Neuron (in vitro differentiated cells): ENCODE measurements at regions not wholly inside any gene's neighbourhood (a gene's known extent, or its start where the extent isn't known, plus 50 kb on each side); places are given as distances from the start of the nearest gene placed in this dataset.

Experiments
- H2AFZ ChIP-seq: one replicate; pipeline ENCODE4 v1.6.1; 2013; ENCODE audit warnings: low read depth, mild to moderate bottlenecking, inconsistent platforms, low read length, moderate library complexity
- H3K27me3 ChIP-seq: one replicate; pipeline ENCODE4 v1.6.1; 2013; ENCODE audit warnings: low read length; ENCODE audit not compliant: insufficient read depth
- H3K36me3 ChIP-seq: one replicate; pipeline ENCODE4 v1.6.1; 2013; ENCODE audit warnings: low read length; ENCODE audit not compliant: insufficient read depth
- H3K4me1 ChIP-seq: one replicate; pipeline ENCODE4 v1.6.1; 2013; ENCODE audit warnings: low read length; ENCODE audit not compliant: insufficient read depth
- H3K4me3 ChIP-seq: 2 replicates; pipeline ENCODE4 v1.5.1; 2013; ENCODE audit warnings: mild to moderate bottlenecking, low read length, moderate library complexity
- H3K9me3 ChIP-seq: one replicate; pipeline ENCODE4 v1.6.1; 2013; ENCODE audit warnings: low read length

DNA sequence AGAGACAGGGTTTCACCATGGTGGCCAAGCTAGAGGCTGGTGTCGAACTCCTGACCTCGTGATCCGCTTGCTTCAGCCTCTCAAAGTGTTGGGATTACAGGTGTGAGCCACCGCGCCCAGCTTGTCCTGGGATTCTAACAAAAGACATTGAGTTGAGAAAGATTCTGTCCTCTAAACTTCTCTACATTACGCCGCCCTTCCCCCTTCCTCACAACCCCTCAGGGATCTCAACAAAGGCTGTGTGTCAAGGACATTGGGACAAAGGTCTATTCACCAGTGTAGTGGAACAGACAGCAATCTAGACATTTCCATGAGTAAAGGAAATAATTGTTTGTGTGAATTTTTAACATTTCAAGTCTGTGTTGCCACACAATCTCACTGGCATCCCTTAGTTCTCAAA lies 68.8 kb upstream of the KIF5B start:
- no peaks in the 10 kb centered on the region for H3K9me3 ChIP-seq

GRCh38 chr10:32123021-32123420 lies 66.8 kb upstream of the KIF5B start:
- Histone ChIP-seq H3K27me3 (no peaks in the 10 kb centered on the region), H3K4me1 (no peaks in the 10 kb centered on the region), H2AFZ (no peak overlapping the region), H3K9me3 (no peaks in the 10 kb centered on the region), H3K4me3 (no peak overlapping the region), H3K36me3 (no peaks in the 10 kb centered on the region)

More for the DNA sequence above, 68.8 kb upstream of the KIF5B start:
- Histone ChIP-seq H3K36me3 (no peaks in the 10 kb centered on the region), H3K4me1 (no peaks in the 10 kb centered on the region), H2AFZ (no peak overlapping the region), H3K27me3 (no peaks in the 10 kb centered on the region), H3K4me3 (no peak overlapping the region)

DNA sequence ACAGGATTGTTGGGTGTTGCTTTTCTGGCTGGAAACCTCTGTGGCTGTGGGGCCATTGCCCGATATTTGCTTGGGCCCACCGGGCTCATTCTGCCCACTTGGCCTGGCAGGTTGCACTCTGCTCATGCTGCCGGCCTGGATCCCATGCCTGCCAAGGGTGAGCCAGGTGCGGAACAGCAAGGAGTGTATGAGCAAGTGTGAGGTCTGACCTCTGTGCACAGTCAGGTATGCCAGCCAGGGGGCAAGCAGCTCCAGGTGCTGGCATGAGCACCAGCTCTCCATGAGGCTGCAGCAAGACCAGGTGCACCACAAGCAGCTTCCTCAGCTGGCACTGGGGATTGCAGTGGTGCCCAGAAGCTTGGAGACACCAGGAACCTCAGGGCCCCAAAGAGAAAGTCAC lies 65.4 kb upstream of the KIF5B start:
- Histone ChIP-seq H3K36me3 (no peaks in the 10 kb centered on the region), H3K27me3 (no peaks in the 10 kb centered on the region), H3K4me1 (no peaks in the 10 kb centered on the region)

GRCh38 chr10:32120147-32120546 lies 63.9 kb upstream of the KIF5B start:
- H3K4me1 ChIP-seq, result no peaks in the 10 kb centered on the region
- no peaks in the 10 kb centered on the region for H3K36me3 ChIP-seq
- no peaks in the 10 kb centered on the region for H3K27me3 ChIP-seq
- no peaks in the 10 kb centered on the region for H3K9me3 ChIP-seq
- no peak overlapping the region for H2AFZ ChIP-seq
- no peak overlapping the region for H3K4me3 ChIP-seq

More for the DNA sequence above, 65.4 kb upstream of the KIF5B start:
- Histone ChIP-seq H3K9me3 (no peaks in the 10 kb centered on the region), H2AFZ (no peak overlapping the region), H3K4me3 (no peak overlapping the region)

GRCh38 chr10:32114508-32114907 lies 58.3 kb upstream of the KIF5B start:
- Histone ChIP-seq H3K27me3 (no peaks in the 10 kb centered on the region), H3K36me3 (no peaks in the 10 kb centered on the region), H2AFZ (no peak overlapping the region), H3K4me1 (no peaks in the 10 kb centered on the region), H3K9me3 (peaks cover 6% of the 10 kb centered on the region), H3K4me3 (no peak overlapping the region)

DNA sequence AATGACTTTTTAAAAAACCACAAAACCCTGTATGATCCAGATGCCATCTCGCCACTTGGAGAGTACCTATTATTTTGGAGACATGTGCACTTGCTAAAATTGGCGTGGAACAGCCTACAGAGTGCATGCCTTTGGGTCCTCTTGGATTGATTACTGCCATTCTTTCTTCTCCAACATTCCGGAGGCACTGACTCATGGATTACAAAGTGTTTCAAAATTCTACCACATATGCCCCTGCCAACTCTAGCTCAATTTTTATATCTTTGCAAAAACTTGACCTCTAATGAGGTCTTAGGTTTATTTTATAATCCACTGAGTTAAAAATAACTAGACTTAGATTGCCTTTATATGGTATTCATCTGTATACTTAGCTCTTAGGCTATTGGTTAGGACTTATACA lies 55.8 kb upstream of the KIF5B start:
- no peak overlapping the region for H2AFZ ChIP-seq
- no peaks in the 10 kb centered on the region for H3K36me3 ChIP-seq
- H3K4me1 ChIP-seq, result no peaks in the 10 kb centered on the region
- no peaks in the 10 kb centered on the region for H3K27me3 ChIP-seq
- no peak overlapping the region for H3K4me3 ChIP-seq
- peaks cover 6% of the 10 kb centered on the region for H3K9me3 ChIP-seq

DNA sequence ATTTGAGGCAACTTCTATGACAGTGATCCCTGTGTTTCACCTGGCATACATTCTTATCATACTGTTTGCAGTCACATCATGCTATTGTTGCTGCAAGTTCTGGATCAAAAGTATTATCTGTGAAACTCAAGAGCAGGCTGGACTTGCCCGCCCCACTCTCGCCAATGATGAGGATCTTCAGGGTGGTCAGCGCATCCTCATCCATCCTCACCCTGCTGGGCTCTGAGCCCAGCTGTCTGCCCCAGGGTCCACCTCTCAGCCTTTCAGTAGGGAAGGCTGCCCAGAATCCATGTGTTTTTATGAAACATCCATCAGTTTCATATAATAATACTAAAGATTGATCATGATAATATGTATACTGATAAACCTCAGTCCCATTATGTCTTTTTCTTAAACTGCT lies 55.4 kb upstream of the KIF5B start:
- Histone ChIP-seq H3K9me3 (peaks cover 6% of the 10 kb centered on the region), H3K4me1 (no peaks in the 10 kb centered on the region), H3K27me3 (no peaks in the 10 kb centered on the region), H2AFZ (no peak overlapping the region), H3K36me3 (no peaks in the 10 kb centered on the region), H3K4me3 (no peak overlapping the region)

GRCh38 chr10:32110790-32111189 lies 54.6 kb upstream of the KIF5B start:
- H3K36me3 ChIP-seq, result no peaks in the 10 kb centered on the region
- peaks cover 6% of the 10 kb centered on the region for H3K9me3 ChIP-seq
- H3K4me1 ChIP-seq, result no peaks in the 10 kb centered on the region
- H3K27me3 ChIP-seq, result no peaks in the 10 kb centered on the region
- no peak overlapping the region for H2AFZ ChIP-seq
- no peak overlapping the region for H3K4me3 ChIP-seq

DNA sequence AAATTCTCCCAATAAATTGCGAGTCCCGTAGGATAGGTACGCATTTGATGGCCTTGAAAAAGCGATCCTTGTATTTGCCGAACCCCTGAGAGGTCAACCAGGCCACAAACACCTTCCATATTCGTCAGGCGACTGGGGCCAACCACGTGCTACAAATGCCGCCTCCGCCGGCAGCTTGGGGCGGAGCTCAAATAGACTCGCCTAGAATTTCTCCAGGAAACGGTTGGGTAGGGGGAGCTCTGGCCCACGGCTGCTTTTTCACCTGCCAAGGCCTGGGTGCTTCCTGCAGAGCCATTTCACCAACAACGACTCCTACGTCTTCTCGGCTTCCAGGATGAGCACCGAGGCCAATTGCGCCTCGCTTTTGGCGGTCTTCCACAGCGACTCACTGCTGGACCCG lies 53.4 kb upstream of the KIF5B start:
- Histone ChIP-seq H3K36me3 (no peaks in the 10 kb centered on the region), H3K27me3 (no peaks in the 10 kb centered on the region), H3K4me1 (no peaks in the 10 kb centered on the region), H3K9me3 (peaks cover 6% of the 10 kb centered on the region), H3K4me3 (no peak overlapping the region), H2AFZ (no peak overlapping the region)
